HG02840 (cell line): ENCODE measurements at regions not wholly inside any gene's neighbourhood (a gene's known extent, or its start where the extent isn't known, plus 50 kb on each side); places are given as distances from the start of the nearest gene placed in this dataset.

Experiments used
- ATAC-seq: cut with Tn5 transposase; IDR thresholded peaks from one replicate; pipeline ENCODE4 v1.9.1; 2021; ENCODE audit warnings: mild to moderate bottlenecking, moderate library complexity, moderate number of reproducible peaks; ENCODE audit not compliant: unreplicated experiment, low FRiP score

GRCh38 chr9:2345013-2345412, 276.6 kb upstream of the VLDLR start:
- ATAC-seq, result no peak

GRCh38 chr9:2346277-2346913, 275.2 kb upstream of the VLDLR start:
- ATAC-seq, result no peak

GRCh38 chr9:2351324-2351723, 270.3 kb upstream of the VLDLR start:
- ATAC-seq, result no peak

GRCh38 chr9:2354216-2354615, 267.4 kb upstream of the VLDLR start:
- no peak for ATAC-seq

GRCh38 chr9:2354856-2355696, 266.5 kb upstream of the VLDLR start:
- no peak for ATAC-seq

- no peak for ATAC-seq
Observed at GRCh38 chr9:2355697-2355983, 265.9 kb upstream of the VLDLR start.

GRCh38 chr9:2356041-2356790, 265.4 kb upstream of the VLDLR start:
- ATAC-seq, result no peak

GRCh38 chr9:2359891-2360471, 261.6 kb upstream of the VLDLR start:
- ATAC-seq, result no peak

- ATAC-seq, result no peak
Observed at GRCh38 chr9:2362150-2362549, 259.4 kb upstream of the VLDLR start.

GRCh38 chr9:2363138-2363745, 258.3 kb upstream of the VLDLR start:
- ATAC-seq, result no peak

GRCh38 chr9:2363781-2364180, 257.8 kb upstream of the VLDLR start:
- no peak for ATAC-seq

- ATAC-seq, result no peak
Observed at GRCh38 chr9:2367970-2368369, 253.6 kb upstream of the VLDLR start.

GRCh38 chr9:2373648-2374047, 247.9 kb upstream of the VLDLR start:
- ATAC-seq, result no peak

GRCh38 chr9:2375114-2375513, 246.5 kb upstream of the VLDLR start:
- ATAC-seq, result no peak

- ATAC-seq, result no peak
Observed at GRCh38 chr9:2377117-2377516, 244.5 kb upstream of the VLDLR start.

GRCh38 chr9:2377834-2378233, 243.8 kb upstream of the VLDLR start:
- no peak for ATAC-seq

GRCh38 chr9:2378266-2378665, 243.3 kb upstream of the VLDLR start:
- ATAC-seq, result no peak

- no peak for ATAC-seq
Observed at GRCh38 chr9:2378816-2379215, 242.8 kb upstream of the VLDLR start.

GRCh38 chr9:2384741-2385140, 236.8 kb upstream of the VLDLR start:
- no peak for ATAC-seq

GRCh38 chr9:2385746-2386145, 235.8 kb upstream of the VLDLR start:
- ATAC-seq, result no peak

- ATAC-seq, result no peak
Observed at GRCh38 chr9:2386566-2386965, 235.0 kb upstream of the VLDLR start.
